ENCODE measurements at regions not wholly inside any gene's neighbourhood (a gene's known extent, or its start where the extent isn't known, plus 50 kb on each side); places are given as distances from the start of the nearest gene placed in this dataset.

DNA sequence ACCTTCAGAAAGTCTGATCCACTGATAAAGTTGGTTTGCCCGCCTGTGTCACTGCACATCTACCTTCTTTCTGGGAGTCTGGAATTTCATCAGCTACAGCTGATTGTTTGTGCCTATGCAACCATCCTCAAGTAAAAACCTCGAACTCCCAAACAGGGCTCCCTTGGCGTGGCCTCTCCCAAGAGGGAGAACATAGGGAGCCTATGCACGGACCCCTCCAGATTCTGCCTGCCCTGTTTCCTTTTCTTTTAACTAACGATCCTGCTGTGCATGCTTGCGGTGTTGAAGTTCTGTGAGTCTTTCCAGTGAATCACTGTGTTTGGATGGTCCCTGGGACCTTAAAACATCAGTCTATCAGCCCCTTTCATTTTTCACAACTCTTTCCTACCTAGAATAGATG, 226.9 kb upstream of the SEMA3D start:
- intact Hi-C loops (cut with DNase I; ENCODE audit: low total_unique reads) = no loop called here
- H3K4me3 ChIP-seq = no peak overlapping the region
- no peak for TF ChIP-seq POLR2A (IDR thresholded peaks at IDR 0.05)
- TF ChIP-seq, protein P1, sequence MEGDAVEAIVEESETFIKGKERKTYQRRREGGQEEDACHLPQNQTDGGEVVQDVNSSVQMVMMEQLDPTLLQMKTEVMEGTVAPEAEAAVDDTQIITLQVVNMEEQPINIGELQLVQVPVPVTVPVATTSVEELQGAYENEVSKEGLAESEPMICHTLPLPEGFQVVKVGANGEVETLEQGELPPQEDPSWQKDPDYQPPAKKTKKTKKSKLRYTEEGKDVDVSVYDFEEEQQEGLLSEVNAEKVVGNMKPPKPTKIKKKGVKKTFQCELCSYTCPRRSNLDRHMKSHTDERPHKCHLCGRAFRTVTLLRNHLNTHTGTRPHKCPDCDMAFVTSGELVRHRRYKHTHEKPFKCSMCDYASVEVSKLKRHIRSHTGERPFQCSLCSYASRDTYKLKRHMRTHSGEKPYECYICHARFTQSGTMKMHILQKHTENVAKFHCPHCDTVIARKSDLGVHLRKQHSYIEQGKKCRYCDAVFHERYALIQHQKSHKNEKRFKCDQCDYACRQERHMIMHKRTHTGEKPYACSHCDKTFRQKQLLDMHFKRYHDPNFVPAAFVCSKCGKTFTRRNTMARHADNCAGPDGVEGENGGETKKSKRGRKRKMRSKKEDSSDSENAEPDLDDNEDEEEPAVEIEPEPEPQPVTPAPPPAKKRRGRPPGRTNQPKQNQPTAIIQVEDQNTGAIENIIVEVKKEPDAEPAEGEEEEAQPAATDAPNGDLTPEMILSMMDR (IDR thresholded peaks at IDR 0.05) = no peak
- no peaks in the 10 kb centered on the region for H3K36me3 ChIP-seq (ENCODE audit: low read depth, missing control alignments)
- WGBS, 2 donors = 79 to 88% methylated on average over 4 to 6 of the region's 6 CpGs
- H3K4me1 ChIP-seq = no peaks in the 10 kb centered on the region
- no peak overlapping the region for H3K27ac ChIP-seq
- H3K9me3 ChIP-seq = no peaks in the 10 kb centered on the region
- no peaks in the 10 kb centered on the region for H3K27me3 ChIP-seq
- no peak for DNase-seq

DNA sequence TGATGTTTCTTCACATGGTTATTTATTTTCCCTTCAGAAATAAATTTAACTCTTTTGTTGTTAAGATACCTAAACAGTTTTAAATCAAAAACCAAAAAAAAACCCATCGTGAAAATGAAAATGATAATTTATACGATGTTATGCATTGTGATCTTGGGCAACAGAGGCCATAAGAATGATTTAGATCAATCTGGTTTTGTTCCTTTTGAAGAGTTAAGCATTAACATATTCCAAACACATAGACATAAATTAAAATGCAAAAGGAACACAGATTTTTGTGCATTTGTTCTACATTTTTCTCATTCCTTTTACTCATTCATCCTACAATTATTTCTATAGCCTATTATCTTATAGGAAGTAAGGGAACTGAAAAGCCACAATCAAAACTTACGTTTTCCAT, 226.1 kb upstream of the SEMA3D start:
- Histone ChIP-seq H3K27me3 (no peaks in the 10 kb centered on the region), H3K9me3 (no peaks in the 10 kb centered on the region), H3K4me1 (no peaks in the 10 kb centered on the region), H3K4me3 (no peak overlapping the region), H3K36me3 (ENCODE audit: low read depth, missing control alignments) (no peaks in the 10 kb centered on the region), H3K27ac (no peak overlapping the region)
- 84 to 85% methylated on average over 3 of the region's 3 CpGs for WGBS, 2 donors
- intact Hi-C loops (cut with DNase I; ENCODE audit: low total_unique reads) = no loop called here
- no peak for TF ChIP-seq POLR2A (IDR thresholded peaks at IDR 0.05)
- TF ChIP-seq, protein P1 (IDR thresholded peaks at IDR 0.05) = no peak
- no peak for DNase-seq

DNA sequence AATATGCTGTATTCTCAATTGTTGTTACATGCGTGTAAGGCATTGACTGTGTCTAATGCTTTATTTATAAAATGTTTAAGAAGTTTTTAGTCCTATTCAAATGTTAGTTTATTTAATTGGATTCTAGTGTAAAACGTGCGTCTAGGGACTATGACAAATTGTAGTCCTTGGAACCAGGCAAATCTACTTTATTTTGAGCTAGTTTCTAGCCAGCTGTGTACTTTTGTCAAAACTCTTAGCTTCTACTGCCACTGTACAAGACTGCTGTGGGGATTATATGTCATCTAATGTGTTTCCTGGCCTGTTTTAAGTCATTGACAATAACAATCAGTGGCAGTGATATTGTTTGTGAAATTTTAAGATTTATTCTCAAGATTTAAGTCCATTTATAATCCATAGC, 220.5 kb upstream of the SEMA3D start:
- H3K27ac ChIP-seq = no peak overlapping the region
- whole genome bisulfite sequencing, 2 donors = 87 to 93% methylated on average over 3 of the region's 3 CpGs
- no peaks in the 10 kb centered on the region for H3K36me3 ChIP-seq (ENCODE audit: low read depth, missing control alignments)

DNA sequence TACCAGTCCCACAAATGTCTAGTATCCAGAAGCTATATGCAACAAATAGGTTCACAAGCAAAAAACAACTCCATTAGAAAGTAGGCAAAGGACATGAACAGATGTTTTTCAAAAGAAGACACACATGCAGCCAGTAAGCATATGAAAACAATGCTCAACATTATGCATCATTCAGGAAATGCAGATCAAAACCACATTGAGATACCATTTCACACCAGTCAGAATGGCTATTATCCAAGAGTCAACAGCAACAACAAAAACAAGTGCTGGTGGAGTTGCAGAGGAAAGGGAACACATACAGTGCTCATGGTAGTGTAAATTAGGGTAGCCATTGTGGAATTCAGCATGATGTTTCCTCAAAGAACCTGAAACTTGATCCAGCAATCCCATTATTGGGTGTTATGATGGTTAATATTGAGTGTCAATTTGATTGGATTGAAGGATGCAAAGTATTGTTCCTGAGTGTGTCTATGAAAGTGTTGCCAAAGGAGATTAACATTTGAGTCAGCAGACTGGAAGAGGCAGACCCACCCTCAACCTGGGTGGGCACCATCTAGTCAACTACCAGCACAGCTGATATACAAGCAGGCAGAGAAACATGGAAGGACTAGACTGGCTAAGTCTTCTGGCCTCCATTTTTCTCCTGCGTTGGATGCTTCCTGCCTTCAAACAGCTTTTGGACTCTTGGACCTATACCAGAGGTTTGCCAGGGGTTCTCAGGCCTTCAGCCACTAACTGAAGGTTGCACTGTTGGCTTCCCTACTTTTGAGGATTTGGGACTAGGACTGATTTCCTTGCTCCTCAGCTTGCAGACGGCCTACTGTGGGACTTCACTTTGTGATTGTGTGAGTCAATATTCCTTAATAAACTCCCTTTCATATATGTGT, 218.4 kb upstream of the SEMA3D start:
- Histone ChIP-seq H3K4me3 (no peak overlapping the region), H3K4me1 (no peaks in the 10 kb centered on the region), H3K36me3 (ENCODE audit: low read depth, missing control alignments) (no peaks in the 10 kb centered on the region), H3K9me3 (no peaks in the 10 kb centered on the region), H3K27ac (no peak overlapping the region), H3K27me3 (no peaks in the 10 kb centered on the region)
- WGBS, 2 donors = 78 to 81% methylated on average over 2 of the region's 2 CpGs
- intact Hi-C loops (cut with DNase I; ENCODE audit: low total_unique reads) = no loop called here
- no peak for TF ChIP-seq POLR2A (IDR thresholded peaks at IDR 0.05)
- TF ChIP-seq, protein P1 (IDR thresholded peaks at IDR 0.05) = no peak
- no peak for DNase-seq

More for the DNA sequence above, 220.5 kb upstream of the SEMA3D start:
- DNase-seq = no peak
- Histone ChIP-seq H3K4me1 (no peaks in the 10 kb centered on the region), H3K4me3 (no peak overlapping the region), H3K27me3 (no peaks in the 10 kb centered on the region), H3K9me3 (no peaks in the 10 kb centered on the region)
- intact Hi-C loops (cut with DNase I; ENCODE audit: low total_unique reads) = no loop called here
- TF ChIP-seq POLR2A (IDR thresholded peaks at IDR 0.05) = no peak
- TF ChIP-seq, protein P1 (IDR thresholded peaks at IDR 0.05) = no peak

DNA sequence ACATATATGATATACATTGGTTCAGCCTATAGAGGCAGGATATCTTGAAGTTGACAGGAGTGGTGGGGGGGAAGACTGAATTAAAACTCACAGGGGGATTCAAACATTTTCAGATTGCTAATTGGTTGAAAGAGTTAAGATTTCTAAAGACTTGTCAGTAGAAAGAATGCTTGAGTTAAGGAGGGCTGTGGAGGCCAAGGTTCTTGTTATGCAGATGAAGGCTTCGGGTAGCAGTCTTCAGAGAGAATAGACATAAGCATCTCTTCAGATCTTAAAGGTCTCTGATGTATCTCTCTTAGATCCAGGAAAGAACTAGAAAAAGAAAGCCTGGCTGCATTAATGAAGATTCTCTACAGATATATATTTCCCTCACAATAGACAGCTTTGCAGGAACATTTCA, 209.8 kb upstream of the SEMA3D start:
- Histone ChIP-seq H3K36me3 (ENCODE audit: low read depth, missing control alignments) (no peaks in the 10 kb centered on the region), H3K9me3 (no peaks in the 10 kb centered on the region), H3K4me1 (no peaks in the 10 kb centered on the region), H3K4me3 (no peak overlapping the region), H3K27ac (no peak overlapping the region), H3K27me3 (no peaks in the 10 kb centered on the region)
- intact Hi-C loops (cut with DNase I; ENCODE audit: low total_unique reads) = no loop called here
- TF ChIP-seq, protein P1 (IDR thresholded peaks at IDR 0.05) = no peak
- no peak for TF ChIP-seq POLR2A (IDR thresholded peaks at IDR 0.05)
- 82 to 83% methylated on average over 1 of the region's 1 CpG for WGBS, 2 donors
- DNase-seq = no peak
